Coronary artery (tissue), 2 donors: ENCODE measurements at regions not wholly inside any gene's neighbourhood (a gene's known extent, or its start where the extent isn't known, plus 50 kb on each side); places are given as distances from the start of the nearest gene placed in this dataset.
"Not testable (repeated sequence)": the region's sequence is repeated elsewhere in the genome, so short reads cannot be mapped to it uniquely, and the experiment has no call there.

Experiments used
- DNase-seq: peaks from one replicate; pipeline ENCODE4 v3.0.0-alpha.2; 2017; ENCODE audit warnings: low spot score
- H3K27ac ChIP-seq, 2 donors: fragments of 200-600 bp; sonication (generic); one replicate each; pipeline ENCODE4 v1.5.1; 2016 to 2019
- H3K4me3 ChIP-seq: fragments of 200-600 bp; sonication (generic); 2 replicates; pipeline ENCODE4 v1.5.1; 2016; ENCODE audit warnings: mild to moderate bottlenecking, moderate library complexity
- CTCF ChIP-seq: fragments of 200-600 bp; sonication (generic); IDR thresholded peaks from one replicate; pipeline ENCODE4 v1.5.1; 2019; ENCODE audit warnings: antibody characterized with exemption

GRCh38 chr6:85050149-85050548 is 285.8 kb upstream of the TBX18 start:
- Histone ChIP-seq H3K4me3 (no peak overlapping the region), H3K27ac (no peak overlapping the region)
- DNase-seq: no peak
- no peak for TF ChIP-seq CTCF

DNA sequence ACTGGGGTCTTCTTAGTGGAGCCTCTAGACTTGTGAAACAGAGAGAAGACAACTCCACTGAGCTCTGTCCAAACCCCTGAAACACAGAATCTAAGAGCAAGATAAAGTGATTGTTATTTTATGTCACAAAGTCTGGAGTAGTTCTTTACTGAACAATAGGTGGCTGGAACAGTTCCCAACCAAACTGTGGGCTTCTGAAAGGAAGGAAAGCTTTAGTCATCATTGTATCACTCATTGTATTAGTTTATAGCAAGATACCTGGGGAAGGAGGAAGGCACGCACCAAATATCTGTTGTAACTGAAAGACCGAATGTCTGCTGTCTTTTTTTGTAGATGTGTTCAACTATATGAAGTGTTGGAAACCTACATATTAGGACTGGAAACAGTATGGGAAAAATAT is 284.9 kb upstream of the TBX18 start:
- no peak for DNase-seq
- TF ChIP-seq CTCF: no peak
- Histone ChIP-seq H3K4me3 (no peak overlapping the region), H3K27ac (no peak overlapping the region)

DNA sequence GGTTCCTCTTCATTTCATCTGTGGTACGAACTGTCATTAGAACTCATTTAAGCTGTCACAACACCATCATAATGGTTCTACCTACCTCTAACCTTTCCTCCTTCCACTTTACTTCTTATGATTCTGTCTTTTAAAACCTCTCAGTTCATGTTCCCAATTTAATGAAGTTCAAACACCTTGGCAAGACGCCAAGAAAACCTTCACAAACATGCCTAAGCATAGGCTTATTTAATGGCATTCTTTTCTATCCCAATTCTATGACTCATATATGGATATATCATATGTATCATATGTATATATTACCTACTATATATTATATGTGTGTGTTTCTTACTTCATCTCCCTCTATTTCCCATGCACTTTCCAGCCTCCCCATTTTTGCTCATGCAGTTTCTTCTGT is 283.4 kb upstream of the TBX18 start:
- DNase-seq: no peak
- Histone ChIP-seq H3K27ac (no peak overlapping the region), H3K4me3 (no peak overlapping the region)
- no peak for TF ChIP-seq CTCF

DNA sequence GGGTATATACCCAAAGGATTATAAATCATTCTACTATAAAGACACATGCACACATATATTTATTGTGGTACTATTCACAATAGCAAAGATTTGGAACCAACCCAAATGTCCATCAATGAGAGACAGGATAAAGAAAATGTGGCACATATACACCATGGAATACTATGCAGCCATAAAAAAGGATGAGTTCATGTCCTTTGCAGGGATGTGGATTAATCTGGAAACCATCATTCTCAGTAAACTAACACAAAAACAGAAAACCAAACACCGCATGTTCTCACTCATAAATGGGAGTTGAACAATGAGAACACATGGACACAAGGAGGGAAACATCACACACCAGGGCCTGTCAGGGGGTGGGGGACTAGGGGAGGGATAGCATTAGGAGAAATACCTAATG is 281.4 kb upstream of the TBX18 start:
- H3K27ac ChIP-seq, H3K4me3 ChIP-seq, DNase-seq: not testable (repeated sequence)

DNA sequence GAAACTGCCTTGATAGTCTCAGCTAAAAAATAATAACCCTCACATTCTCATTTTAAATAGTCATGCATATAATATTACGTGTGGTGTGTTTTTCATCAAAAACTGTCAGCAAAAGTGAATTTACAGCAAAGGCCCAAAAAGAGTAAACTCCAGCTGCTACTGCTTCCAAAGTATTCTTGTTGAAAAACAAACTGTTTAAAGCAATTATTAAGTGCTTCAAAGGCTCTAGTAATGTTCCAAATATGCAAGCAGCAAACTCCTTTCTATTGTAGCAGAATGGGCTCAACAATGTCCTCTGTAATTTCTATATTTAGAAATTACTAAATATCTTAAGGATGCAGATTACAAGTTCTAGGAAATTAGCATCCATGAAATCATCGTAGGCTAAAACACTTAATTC is 280.0 kb upstream of the TBX18 start:
- no peak for DNase-seq
- no peak overlapping the region for H3K27ac ChIP-seq
- no peak overlapping the region for H3K4me3 ChIP-seq
- TF ChIP-seq CTCF: no peak

GRCh38 chr6:85041376-85041775 is 277.0 kb upstream of the TBX18 start:
- H3K27ac ChIP-seq: no peak overlapping the region
- no peak for TF ChIP-seq CTCF
- no peak for DNase-seq
- H3K4me3 ChIP-seq: no peak overlapping the region

DNA sequence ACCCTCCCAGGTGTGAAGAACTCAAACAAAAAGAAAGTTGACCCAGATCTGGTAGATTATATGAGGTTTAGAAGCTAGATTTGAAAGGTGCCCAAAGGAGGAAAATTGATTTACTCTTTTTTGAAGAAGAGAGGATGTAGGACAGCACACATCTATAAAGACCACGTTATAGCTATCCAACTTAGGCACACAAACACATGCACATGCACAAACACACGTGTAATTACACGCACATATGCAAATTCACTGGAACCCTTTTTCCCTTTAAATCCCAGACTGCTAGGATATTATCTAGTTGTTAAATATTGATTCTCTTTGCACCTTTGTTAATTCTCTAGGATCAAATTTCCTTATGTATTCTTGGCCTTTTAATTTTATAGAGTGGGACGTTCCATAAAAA is 272.8 kb upstream of the TBX18 start:
- no peak for DNase-seq
- Histone ChIP-seq H3K27ac (no peak overlapping the region), H3K4me3 (no peak overlapping the region)
- TF ChIP-seq CTCF: no peak

GRCh38 chr6:85035766-85036165 is 271.4 kb upstream of the TBX18 start:
- H3K27ac ChIP-seq: no peak overlapping the region
- H3K4me3 ChIP-seq: no peak overlapping the region
- no peak for DNase-seq
- no peak for TF ChIP-seq CTCF
